Liver (tissue), 3 donors: ENCODE measurements at regions not wholly inside any gene's neighbourhood (a gene's known extent, or its start where the extent isn't known, plus 50 kb on each side); places are given as distances from the start of the nearest gene placed in this dataset.

Experiments
- TAF1 ChIP-seq: conservative IDR thresholded peaks from 2 replicates; pipeline ENCODE4 v1.6.1; 2016; ENCODE audit warnings: antibody characterized with exemption, mild to moderate bottlenecking
- TF ChIP-seq, protein P1 (sequence below): fragments of 150-350 bp; IDR thresholded peaks from 2 replicates; pipeline ENCODE4 v1.5.1; 2017; ENCODE audit warnings: improper control_type of control experiment, low read depth, low read length; ENCODE audit not compliant: missing input control
- TF ChIP-seq, protein P2 (sequence below): IDR thresholded peaks from 2 replicates; pipeline ENCODE4 v1.6.1; 2016; ENCODE audit warnings: antibody characterized with exemption
- TF ChIP-seq, protein P3 (sequence below): IDR thresholded peaks from 2 replicates; pipeline ENCODE4 v1.6.1; 2016; ENCODE audit warnings: antibody characterized with exemption, mild to moderate bottlenecking
- TF ChIP-seq, protein P4 (sequence below): IDR thresholded peaks from 2 replicates; pipeline ENCODE4 v1.6.1; 2016; ENCODE audit warnings: antibody characterized with exemption
- donor health status: healthy.
- donor health status: healthy.

DNA sequence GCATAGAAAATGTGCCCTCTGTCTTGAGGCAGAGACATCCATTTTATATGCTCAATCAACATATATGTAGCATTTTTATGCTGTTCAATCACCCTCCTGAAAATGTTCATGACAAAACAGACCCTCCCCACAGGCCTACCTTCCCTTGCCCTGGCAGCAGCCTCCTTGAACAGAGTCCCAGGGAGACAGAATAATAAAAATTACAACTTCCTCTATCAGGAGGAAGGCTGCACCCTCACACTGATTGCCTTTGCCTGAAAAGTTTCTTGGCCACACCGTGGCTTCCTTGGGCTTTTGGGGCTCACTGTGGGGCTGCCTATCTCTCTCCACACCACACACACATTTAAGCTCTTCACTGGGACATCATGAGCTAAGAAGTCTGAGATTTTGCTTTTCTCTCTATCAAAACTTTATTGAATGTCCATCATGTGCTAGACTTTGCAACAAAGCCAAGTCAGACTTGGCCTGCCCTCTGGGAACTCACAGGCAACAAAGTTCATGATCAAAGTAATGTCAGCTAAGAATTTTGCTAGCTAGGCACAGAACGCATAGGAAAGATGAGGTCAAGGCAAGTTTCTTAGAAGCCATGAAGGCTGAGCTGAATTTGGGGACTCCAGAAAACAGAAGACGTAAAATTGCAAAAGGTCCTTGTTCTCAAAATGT lies 101.6 kb downstream of the BCL2L11 start:
- TF ChIP-seq TAF1 = no peak
- TF ChIP-seq, protein P1, sequence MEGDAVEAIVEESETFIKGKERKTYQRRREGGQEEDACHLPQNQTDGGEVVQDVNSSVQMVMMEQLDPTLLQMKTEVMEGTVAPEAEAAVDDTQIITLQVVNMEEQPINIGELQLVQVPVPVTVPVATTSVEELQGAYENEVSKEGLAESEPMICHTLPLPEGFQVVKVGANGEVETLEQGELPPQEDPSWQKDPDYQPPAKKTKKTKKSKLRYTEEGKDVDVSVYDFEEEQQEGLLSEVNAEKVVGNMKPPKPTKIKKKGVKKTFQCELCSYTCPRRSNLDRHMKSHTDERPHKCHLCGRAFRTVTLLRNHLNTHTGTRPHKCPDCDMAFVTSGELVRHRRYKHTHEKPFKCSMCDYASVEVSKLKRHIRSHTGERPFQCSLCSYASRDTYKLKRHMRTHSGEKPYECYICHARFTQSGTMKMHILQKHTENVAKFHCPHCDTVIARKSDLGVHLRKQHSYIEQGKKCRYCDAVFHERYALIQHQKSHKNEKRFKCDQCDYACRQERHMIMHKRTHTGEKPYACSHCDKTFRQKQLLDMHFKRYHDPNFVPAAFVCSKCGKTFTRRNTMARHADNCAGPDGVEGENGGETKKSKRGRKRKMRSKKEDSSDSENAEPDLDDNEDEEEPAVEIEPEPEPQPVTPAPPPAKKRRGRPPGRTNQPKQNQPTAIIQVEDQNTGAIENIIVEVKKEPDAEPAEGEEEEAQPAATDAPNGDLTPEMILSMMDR = no peak
- TF ChIP-seq, protein P2, sequence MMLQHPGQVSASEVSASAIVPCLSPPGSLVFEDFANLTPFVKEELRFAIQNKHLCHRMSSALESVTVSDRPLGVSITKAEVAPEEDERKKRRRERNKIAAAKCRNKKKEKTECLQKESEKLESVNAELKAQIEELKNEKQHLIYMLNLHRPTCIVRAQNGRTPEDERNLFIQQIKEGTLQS = no peak
- TF ChIP-seq, protein P3, sequence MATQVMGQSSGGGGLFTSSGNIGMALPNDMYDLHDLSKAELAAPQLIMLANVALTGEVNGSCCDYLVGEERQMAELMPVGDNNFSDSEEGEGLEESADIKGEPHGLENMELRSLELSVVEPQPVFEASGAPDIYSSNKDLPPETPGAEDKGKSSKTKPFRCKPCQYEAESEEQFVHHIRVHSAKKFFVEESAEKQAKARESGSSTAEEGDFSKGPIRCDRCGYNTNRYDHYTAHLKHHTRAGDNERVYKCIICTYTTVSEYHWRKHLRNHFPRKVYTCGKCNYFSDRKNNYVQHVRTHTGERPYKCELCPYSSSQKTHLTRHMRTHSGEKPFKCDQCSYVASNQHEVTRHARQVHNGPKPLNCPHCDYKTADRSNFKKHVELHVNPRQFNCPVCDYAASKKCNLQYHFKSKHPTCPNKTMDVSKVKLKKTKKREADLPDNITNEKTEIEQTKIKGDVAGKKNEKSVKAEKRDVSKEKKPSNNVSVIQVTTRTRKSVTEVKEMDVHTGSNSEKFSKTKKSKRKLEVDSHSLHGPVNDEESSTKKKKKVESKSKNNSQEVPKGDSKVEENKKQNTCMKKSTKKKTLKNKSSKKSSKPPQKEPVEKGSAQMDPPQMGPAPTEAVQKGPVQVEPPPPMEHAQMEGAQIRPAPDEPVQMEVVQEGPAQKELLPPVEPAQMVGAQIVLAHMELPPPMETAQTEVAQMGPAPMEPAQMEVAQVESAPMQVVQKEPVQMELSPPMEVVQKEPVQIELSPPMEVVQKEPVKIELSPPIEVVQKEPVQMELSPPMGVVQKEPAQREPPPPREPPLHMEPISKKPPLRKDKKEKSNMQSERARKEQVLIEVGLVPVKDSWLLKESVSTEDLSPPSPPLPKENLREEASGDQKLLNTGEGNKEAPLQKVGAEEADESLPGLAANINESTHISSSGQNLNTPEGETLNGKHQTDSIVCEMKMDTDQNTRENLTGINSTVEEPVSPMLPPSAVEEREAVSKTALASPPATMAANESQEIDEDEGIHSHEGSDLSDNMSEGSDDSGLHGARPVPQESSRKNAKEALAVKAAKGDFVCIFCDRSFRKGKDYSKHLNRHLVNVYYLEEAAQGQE = no peak
- TF ChIP-seq, protein P4, sequence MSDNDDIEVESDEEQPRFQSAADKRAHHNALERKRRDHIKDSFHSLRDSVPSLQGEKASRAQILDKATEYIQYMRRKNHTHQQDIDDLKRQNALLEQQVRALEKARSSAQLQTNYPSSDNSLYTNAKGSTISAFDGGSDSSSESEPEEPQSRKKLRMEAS = no peak
